HEK293 (cell line): ENCODE measurements at regions not wholly inside any gene's neighbourhood (a gene's known extent, or its start where the extent isn't known, plus 50 kb on each side); places are given as distances from the start of the nearest gene placed in this dataset.

Experiments used
- CTCF ChIP-seq: fragments of 450-650 bp; formaldehyde crosslinking; IDR thresholded peaks from 2 replicates; pipeline ENCODE4 v1.5.1; 2016; ENCODE audit warnings: missing biosample characterization, missing genetic modification characterization
- TCF7L2 ChIP-seq: IDR thresholded peaks from 2 replicates; pipeline ENCODE4 v1.6.1; 2011; ENCODE audit warnings: low read depth, mild to moderate bottlenecking, inconsistent platforms, low read length, moderate library complexity, borderline replicate concordance

- TF ChIP-seq TCF7L2 (no peak), CTCF (tag by site-specific recombination) (no peak)
Measured at GRCh38 chrX:7318661-7319060, 170.7 kb upstream of the PUDP start.
